Stimulated activated CD8-positive, alpha-beta memory T cell treated with anti-CD3 and anti-CD28 coated beads, Interleukin-4, amount 100 ng/mL, for 48 hours (primary cell): ENCODE measurements at regions not wholly inside any gene's neighbourhood (a gene's known extent, or its start where the extent isn't known, plus 50 kb on each side); places are given as distances from the start of the nearest gene placed in this dataset.

ENCODE experiments used
- DNase-seq: peaks from one replicate; pipeline ENCODE4 v3.0.0-alpha.2; 2020

- DNase-seq, result no peak
These were observed 202.1 kb downstream of the NOVA1 start for GRCh38 chr14:26395726-26396125.

GRCh38 chr14:26394150-26394810 lies 203.6 kb downstream of the NOVA1 start:
- DNase-seq, result no peak

- DNase-seq, result no peak
These were observed 205.3 kb downstream of the NOVA1 start for GRCh38 chr14:26392498-26392897.

GRCh38 chr14:26389646-26390508 lies 208.0 kb downstream of the NOVA1 start:
- DNase-seq, result no peak

- DNase-seq, result no peak
These were observed 212.5 kb downstream of the NOVA1 start for GRCh38 chr14:26385310-26385709.

GRCh38 chr14:26382901-26383685 lies 214.7 kb downstream of the NOVA1 start:
- no peak for DNase-seq

GRCh38 chr14:26381405-26381804 lies 216.4 kb downstream of the NOVA1 start:
- DNase-seq, result no peak

GRCh38 chr14:26380637-26381036 lies 217.2 kb downstream of the NOVA1 start:
- no peak for DNase-seq

- DNase-seq, result no peak
These were observed 217.9 kb downstream of the NOVA1 start for GRCh38 chr14:26379951-26380350.

- DNase-seq, result no peak
These were observed 220.7 kb downstream of the NOVA1 start for GRCh38 chr14:26377150-26377549.

GRCh38 chr14:26370115-26370514 lies 227.7 kb downstream of the NOVA1 start:
- DNase-seq, result no peak

GRCh38 chr14:26363689-26364088 lies 234.1 kb downstream of the NOVA1 start:
- DNase-seq, result no peak

GRCh38 chr14:26344596-26344995 lies 253.2 kb downstream of the NOVA1 start:
- no peak for DNase-seq

- DNase-seq, result no peak
These were observed 258.5 kb downstream of the NOVA1 start for GRCh38 chr14:26339381-26339780.

- DNase-seq, result no peak
These were observed 259.6 kb downstream of the NOVA1 start for GRCh38 chr14:26338231-26338630.

GRCh38 chr14:26334288-26334687 lies 263.5 kb downstream of the NOVA1 start:
- no peak for DNase-seq

- DNase-seq, result no peak
These were observed 264.9 kb downstream of the NOVA1 start for GRCh38 chr14:26332966-26333365.

- DNase-seq, result no peak
These were observed 266.9 kb downstream of the NOVA1 start for GRCh38 chr14:26330982-26331381.

- DNase-seq, result no peak
These were observed 269.0 kb downstream of the NOVA1 start for GRCh38 chr14:26328791-26329190.

GRCh38 chr14:26323869-26324268 lies 274.0 kb downstream of the NOVA1 start:
- no peak for DNase-seq

- DNase-seq, result no peak
These were observed 276.9 kb downstream of the NOVA1 start for GRCh38 chr14:26320886-26321285.

GRCh38 chr14:26319139-26319864 lies 278.5 kb downstream of the NOVA1 start:
- no peak for DNase-seq

GRCh38 chr14:26304056-26304455 lies 293.8 kb downstream of the NOVA1 start:
- DNase-seq, result no peak
